ENCODE measurements at regions not wholly inside any gene's neighbourhood (a gene's known extent, or its start where the extent isn't known, plus 50 kb on each side); places are given as distances from the start of the nearest gene placed in this dataset.

GRCh38 chr4:4781936-4782707 is 77.3 kb upstream of the MSX1 start:
- no peak overlapping the region for H3K4me3 ChIP-seq (ENCODE audit: low read depth, low read length)
- no peak for TF ChIP-seq CTCF (IDR thresholded peaks at IDR 0.05; ENCODE audit: borderline replicate concordance, insufficient read depth, low read depth, low read length)

GRCh38 chr4:4780729-4781244 is 78.7 kb upstream of the MSX1 start:
- TF ChIP-seq CTCF (IDR thresholded peaks at IDR 0.05; ENCODE audit: borderline replicate concordance, insufficient read depth, low read depth, low read length) = no peak
- no peak overlapping the region for H3K4me3 ChIP-seq (ENCODE audit: low read depth, low read length)

- no peak for TF ChIP-seq CTCF (IDR thresholded peaks at IDR 0.05; ENCODE audit: borderline replicate concordance, insufficient read depth, low read depth, low read length)
- H3K4me3 ChIP-seq (ENCODE audit: low read depth, low read length) = no peak overlapping the region
Observed at GRCh38 chr4:4779486-4779885, 80.0 kb upstream of the MSX1 start.

- H3K4me3 ChIP-seq (ENCODE audit: low read depth, low read length) = no peak overlapping the region
- TF ChIP-seq CTCF (IDR thresholded peaks at IDR 0.05; ENCODE audit: borderline replicate concordance, insufficient read depth, low read depth, low read length) = no peak
Observed at GRCh38 chr4:4779054-4779453, 80.4 kb upstream of the MSX1 start.

- TF ChIP-seq CTCF (IDR thresholded peaks at IDR 0.05; ENCODE audit: borderline replicate concordance, insufficient read depth, low read depth, low read length) = no peak
Observed at GRCh38 chr4:4778554-4778953, 80.9 kb upstream of the MSX1 start.

GRCh38 chr4:4776934-4777333 is 82.5 kb upstream of the MSX1 start:
- TF ChIP-seq CTCF (IDR thresholded peaks at IDR 0.05; ENCODE audit: borderline replicate concordance, insufficient read depth, low read depth, low read length) = no peak
- H3K4me3 ChIP-seq (ENCODE audit: low read depth, low read length) = no peak overlapping the region

More at GRCh38 chr4:4778554-4778953, 80.9 kb upstream of the MSX1 start:
- H3K4me3 ChIP-seq (ENCODE audit: low read depth, low read length) = no peak overlapping the region

GRCh38 chr4:4776335-4776734 is 83.1 kb upstream of the MSX1 start:
- H3K4me3 ChIP-seq (ENCODE audit: low read depth, low read length) = no peak overlapping the region
- TF ChIP-seq CTCF (IDR thresholded peaks at IDR 0.05; ENCODE audit: borderline replicate concordance, insufficient read depth, low read depth, low read length) = no peak

Measured in GM12875 (cell line).